Panc1 (cell line): ENCODE measurements at regions not wholly inside any gene's neighbourhood (a gene's known extent, or its start where the extent isn't known, plus 50 kb on each side); places are given as distances from the start of the nearest gene placed in this dataset.
A peak's percentile ranks its signal among the peaks of the same experiment; 100 is the strongest.

ENCODE experiments used
- ATAC-seq: fragments of 200-7000 bp; cut with Tn5 transposase; 2 replicates; pipeline ENCODE4 v1.9.1; 2020; ENCODE audit warnings: mild to moderate bottlenecking, moderate library complexity
- BruUV-seq: library from RNA; stranded (reverse); fragments of 400-500 nt; replicated peaks from 2 replicates; lab custom pipeline; 2021; lab: Mats Ljungman, UMichigan
- CTCF ChIA-PET: fragments of 300-600 bp; sonication (Branson Sonifier 250); formaldehyde crosslinking; loops from one replicate; lab custom pipeline; 2022; ENCODE audit warnings: antibody characterized with exemption; lab: Charles Lee
- POLR2A ChIA-PET: fragments of 300-600 bp; sonication (Branson Sonifier 250); formaldehyde crosslinking; loops from one replicate; lab custom pipeline; 2022; ENCODE audit warnings: antibody characterized with exemption; lab: Charles Lee
- DNase-seq: peaks from one replicate; pipeline ENCODE4 v3.0.0-alpha.2; 2010; ENCODE audit warnings: low read depth, low spot score
- H3K27ac ChIP-seq: 2 replicates; pipeline ENCODE4 v1.5.1; 2011; ENCODE audit warnings: mild to moderate bottlenecking, low read length, inconsistent platforms
- H3K27me3 ChIP-seq: fragments of 200-500 bp; sonication (Bioruptor generic); 2 replicates; pipeline ENCODE4 v1.6.0; 2014; ENCODE audit warnings: low read length, inconsistent platforms; ENCODE audit not compliant: control insufficient read depth, insufficient read depth
- H3K36me3 ChIP-seq: fragments of 200-500 bp; sonication (Bioruptor generic); 2 replicates; pipeline ENCODE4 v1.5.1; 2014; ENCODE audit warnings: inconsistent platforms, mild to moderate bottlenecking, low read length, moderate library complexity; ENCODE audit not compliant: control insufficient read depth, insufficient read depth
- H3K4me1 ChIP-seq: 2 replicates; pipeline ENCODE4 v1.5.1; 2011; ENCODE audit warnings: inconsistent platforms, mild to moderate bottlenecking, low read length, moderate library complexity; ENCODE audit not compliant: control insufficient read depth, insufficient read depth
- H3K4me3 ChIP-seq, 2 experiments: 2 replicates each; pipeline ENCODE4 v1.5.1; 2011 to 2012; ENCODE audit warnings: low read depth in 2 of 2, low read length in 2 of 2, mild to moderate bottlenecking in 2 of 2, inconsistent platforms in 1 of 2, moderate library complexity in 1 of 2
- H3K9me3 ChIP-seq: fragments of 200-500 bp; sonication (Bioruptor generic); 2 replicates; pipeline ENCODE4 v1.5.1; 2014; ENCODE audit warnings: low read depth, mild to moderate bottlenecking, inconsistent platforms, low read length, moderate library complexity; ENCODE audit not compliant: control insufficient read depth, insufficient read depth
- CTCF ChIP-seq: fragments of 450-650 bp; IDR thresholded peaks from 2 replicates; pipeline ENCODE4 v1.5.1; 2017; ENCODE audit warnings: mild to moderate bottlenecking
- POLR2AphosphoS5 ChIP-seq: IDR thresholded peaks from 2 replicates; pipeline ENCODE4 v1.6.1; 2012; ENCODE audit warnings: mild to moderate bottlenecking, low read depth, low read length, moderate library complexity
- REST ChIP-seq, 2 experiments: IDR thresholded peaks; 2 replicates each; pipeline ENCODE4 v1.6.1; 2011 to 2012; ENCODE audit warnings: low read depth in 2 of 2, control low read depth in 1 of 2, low read length in 1 of 2, mild to moderate bottlenecking in 1 of 2, moderate library complexity in 1 of 2; ENCODE audit not compliant: insufficient read depth in 1 of 2
- SIN3A ChIP-seq: IDR thresholded peaks from 2 replicates; pipeline ENCODE4 v1.6.1; 2012; ENCODE audit warnings: low read depth, mild to moderate bottlenecking, low read length, moderate library complexity, borderline replicate concordance; ENCODE audit not compliant: insufficient read depth
- TCF7L2 ChIP-seq: IDR thresholded peaks from 2 replicates; pipeline ENCODE4 v1.6.1; 2011; ENCODE audit warnings: mild to moderate bottlenecking, low read depth, low read length, inconsistent platforms
- in situ Hi-C: cut with HindIII; loops from 2 replicates; pipeline ENCODE4 v1.10.0; 2016; ENCODE audit warnings: low sequenced_read_pairs, low pct_unique_long_range_greater_than_20kb
- intact Hi-C: fragments of 100-400 bp; cut with micrococcal nuclease; formaldehyde crosslinking; loops from one replicate; pipeline ENCODE4 v1.10.0; 2022; ENCODE audit not compliant: unreplicated experiment

- Histone ChIP-seq H3K4me1 (no peaks in the 10 kb centered on the region), H3K27ac (no peak overlapping the region), H3K9me3 (no peaks in the 10 kb centered on the region), H3K4me3 (no peak overlapping the region), H3K27me3 (0 out of 2 replicates have a peak, but pooled peaks cover 2% of the 10 kb centered on the region), H3K36me3 (no peaks in the 10 kb centered on the region)
- intact Hi-C loops (no loop called here), in situ Hi-C loops (no loop called here)
- TF ChIP-seq CTCF (no peak), POLR2AphosphoS5 (no peak), REST (IDR thresholded peaks at IDR 0.05; ENCODE audit: insufficient read depth in 1 of 2, low read depth in 2 of 2, low read length in 1 of 2) (no peak), SIN3A (no peak), TCF7L2 (no peak)
- POLR2A ChIA-PET = no interaction called here
- ATAC-seq (0 out of 2 replicates have a peak, but pooled peaks have one; percentile 12), DNase-seq (no peak)
- CTCF ChIA-PET = no interaction called here
- no TSS peak for BruUV-seq
Observed at GRCh38 chr2:126831234-126832005, 67.3 kb upstream of the TEX51 start.

- Histone ChIP-seq H3K27ac (no peak overlapping the region), H3K4me1 (no peaks in the 10 kb centered on the region), H3K36me3 (no peaks in the 10 kb centered on the region), H3K9me3 (no peaks in the 10 kb centered on the region), H3K27me3 (0 out of 2 replicates have a peak, but pooled peaks cover 2% of the 10 kb centered on the region), H3K4me3 (no peak overlapping the region)
- ChIA-PET CTCF (no interaction called here), POLR2A (no interaction called here)
- TF ChIP-seq CTCF (no peak), POLR2AphosphoS5 (no peak), TCF7L2 (no peak), REST (IDR thresholded peaks at IDR 0.05; ENCODE audit: insufficient read depth in 1 of 2, low read depth in 2 of 2, low read length in 1 of 2) (no peak), SIN3A (no peak)
- intact Hi-C loops = no loop called here
- ATAC-seq (no peak), DNase-seq (no peak)
- BruUV-seq = no TSS peak
- in situ Hi-C loops = no loop called here
Observed at GRCh38 chr2:126832014-126832413, 66.7 kb upstream of the TEX51 start.
